NCI-H146 treated with DMSO at 0.1 percent for 48 hours (cell line): ENCODE measurements at regions not wholly inside any gene's neighbourhood (a gene's known extent, or its start where the extent isn't known, plus 50 kb on each side); places are given as distances from the start of the nearest gene placed in this dataset.

Experiments
- DNase-seq: peaks from one replicate; lab custom pipeline; 2025; ENCODE audit not compliant: unreplicated experiment; lab: John Stamatoyannopoulos, UW

GRCh38 chr16:66069587-66069986 lies 296.9 kb upstream of the CDH5 start:
- no peak for DNase-seq

- DNase-seq, result no peak
Observed at GRCh38 chr16:66066404-66066803, 300.1 kb upstream of the CDH5 start.

- DNase-seq, result no peak
Observed at GRCh38 chr16:66065925-66066324, 300.6 kb upstream of the CDH5 start.

- no peak for DNase-seq
Observed at GRCh38 chr16:66064801-66065530, 301.5 kb upstream of the CDH5 start.

GRCh38 chr16:66058832-66059231 lies 307.7 kb upstream of the CDH5 start:
- DNase-seq, result no peak

- no peak for DNase-seq
Observed at GRCh38 chr16:66058172-66058691, 308.3 kb upstream of the CDH5 start.

GRCh38 chr16:66057057-66057456 lies 309.4 kb upstream of the CDH5 start:
- no peak for DNase-seq

GRCh38 chr16:66054095-66054494 lies 312.4 kb upstream of the CDH5 start:
- DNase-seq, result no peak

GRCh38 chr16:66052745-66053144 lies 313.7 kb upstream of the CDH5 start:
- DNase-seq, result no peak

GRCh38 chr16:66050991-66051390 lies 315.5 kb upstream of the CDH5 start:
- no peak for DNase-seq

- no peak for DNase-seq
Observed at GRCh38 chr16:66049865-66050264, 316.6 kb upstream of the CDH5 start.

- DNase-seq, result no peak
Observed at GRCh38 chr16:66045626-66046025, 320.9 kb upstream of the CDH5 start.

GRCh38 chr16:66044556-66044955 lies 321.9 kb upstream of the CDH5 start:
- no peak for DNase-seq

- no peak for DNase-seq
Observed at GRCh38 chr16:66044089-66044488, 322.4 kb upstream of the CDH5 start.

GRCh38 chr16:66043326-66043725 lies 323.2 kb upstream of the CDH5 start:
- no peak for DNase-seq

GRCh38 chr16:66042341-66042740 lies 324.1 kb upstream of the CDH5 start:
- DNase-seq, result no peak

- DNase-seq, result no peak
Observed at GRCh38 chr16:66041907-66042306, 324.6 kb upstream of the CDH5 start.

- DNase-seq, result no peak
Observed at GRCh38 chr16:66039793-66040192, 326.7 kb upstream of the CDH5 start.

- DNase-seq, result no peak
Observed at GRCh38 chr16:66036793-66037715, 329.4 kb upstream of the CDH5 start.

- no peak for DNase-seq
Observed at GRCh38 chr16:66036184-66036583, 330.3 kb upstream of the CDH5 start.

- DNase-seq, result no peak
Observed at GRCh38 chr16:66035096-66035495, 331.4 kb upstream of the CDH5 start.

GRCh38 chr16:66032841-66033240 lies 333.6 kb upstream of the CDH5 start:
- no peak for DNase-seq
